ENCODE measurements at regions not wholly inside any gene's neighbourhood (a gene's known extent, or its start where the extent isn't known, plus 50 kb on each side); places are given as distances from the start of the nearest gene placed in this dataset.

DNA sequence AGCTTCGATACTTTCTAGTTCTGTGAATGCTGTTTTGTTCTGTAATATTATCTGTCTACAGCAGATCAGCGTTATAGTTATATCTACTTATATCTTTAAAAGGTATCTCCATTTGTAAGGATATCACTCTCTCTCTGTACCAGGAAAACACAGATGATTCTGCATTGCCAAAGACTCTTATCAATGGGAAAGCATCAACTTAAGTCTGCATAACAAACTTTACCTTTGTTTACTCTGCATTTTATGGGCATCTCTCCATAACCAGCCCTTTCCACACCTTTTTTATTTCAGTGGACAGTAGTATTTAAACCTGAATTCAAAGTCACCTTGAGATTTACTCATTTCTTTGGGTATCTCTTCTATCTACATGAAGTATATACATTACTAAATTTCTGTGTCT is 238.7 kb upstream of the GRM7 start:
- DNase-seq = no peak
- WGBS, 5 donors = 38 to 90% (median 83%) methylated on average over 2 of the region's 2 CpGs

DNA sequence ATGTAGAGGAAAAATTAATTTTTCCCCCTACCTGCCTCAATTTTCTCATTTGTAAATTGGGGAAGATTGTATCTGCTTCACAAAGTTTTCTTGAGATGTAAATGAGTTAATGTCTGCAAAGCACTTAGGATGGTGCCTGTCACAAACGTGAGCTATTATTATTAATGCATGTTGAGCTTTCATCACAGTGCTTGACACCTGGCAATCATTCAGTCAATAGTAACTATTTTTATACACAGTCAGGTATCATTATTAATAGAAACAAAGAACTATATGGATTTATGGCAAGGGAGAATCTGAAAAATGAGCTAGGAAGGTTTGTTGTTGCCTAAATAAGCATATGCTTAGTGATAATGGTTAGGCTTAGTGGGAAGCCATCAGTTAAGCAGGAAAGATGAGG is 238.2 kb upstream of the GRM7 start:
- Histone ChIP-seq H3K4me1 (no peaks in the 10 kb centered on the region), H3K27me3 (replicated peaks in 1 of 7) (no peaks in the 10 kb centered on the region), H3K9me3 (no peaks in the 10 kb centered on the region), H3K36me3 (no peaks in the 10 kb centered on the region), H3K27ac (no peak overlapping the region), H3K4me3 (no peak overlapping the region)
- intact Hi-C loops (cut with DNase I; ENCODE audit: low total_unique reads) = no loop called here
- TF ChIP-seq, protein P1, sequence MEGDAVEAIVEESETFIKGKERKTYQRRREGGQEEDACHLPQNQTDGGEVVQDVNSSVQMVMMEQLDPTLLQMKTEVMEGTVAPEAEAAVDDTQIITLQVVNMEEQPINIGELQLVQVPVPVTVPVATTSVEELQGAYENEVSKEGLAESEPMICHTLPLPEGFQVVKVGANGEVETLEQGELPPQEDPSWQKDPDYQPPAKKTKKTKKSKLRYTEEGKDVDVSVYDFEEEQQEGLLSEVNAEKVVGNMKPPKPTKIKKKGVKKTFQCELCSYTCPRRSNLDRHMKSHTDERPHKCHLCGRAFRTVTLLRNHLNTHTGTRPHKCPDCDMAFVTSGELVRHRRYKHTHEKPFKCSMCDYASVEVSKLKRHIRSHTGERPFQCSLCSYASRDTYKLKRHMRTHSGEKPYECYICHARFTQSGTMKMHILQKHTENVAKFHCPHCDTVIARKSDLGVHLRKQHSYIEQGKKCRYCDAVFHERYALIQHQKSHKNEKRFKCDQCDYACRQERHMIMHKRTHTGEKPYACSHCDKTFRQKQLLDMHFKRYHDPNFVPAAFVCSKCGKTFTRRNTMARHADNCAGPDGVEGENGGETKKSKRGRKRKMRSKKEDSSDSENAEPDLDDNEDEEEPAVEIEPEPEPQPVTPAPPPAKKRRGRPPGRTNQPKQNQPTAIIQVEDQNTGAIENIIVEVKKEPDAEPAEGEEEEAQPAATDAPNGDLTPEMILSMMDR (IDR thresholded peaks at IDR 0.05 in 8 of 11, conservative IDR thresholded peaks at IDR 0.05 in 3 of 11) = no peak
- TF ChIP-seq POLR2AphosphoS5 (IDR thresholded peaks at IDR 0.05) (no peak), POLR2A (IDR thresholded peaks at IDR 0.05) (no peak)
- no peak for DNase-seq
- 66 to 86% (median 74%) methylated on average over 1 of the region's 1 CpG for WGBS, 5 donors

More for the DNA sequence above, 238.7 kb upstream of the GRM7 start:
- intact Hi-C loops (cut with DNase I; ENCODE audit: low total_unique reads) = no loop called here
- Histone ChIP-seq H3K27ac (no peak overlapping the region), H3K4me1 (no peaks in the 10 kb centered on the region), H3K36me3 (no peaks in the 10 kb centered on the region), H3K9me3 (no peaks in the 10 kb centered on the region), H3K4me3 (no peak overlapping the region), H3K27me3 (replicated peaks in 1 of 7) (no peaks in the 10 kb centered on the region)
- no peak for TF ChIP-seq POLR2A (IDR thresholded peaks at IDR 0.05)

DNA sequence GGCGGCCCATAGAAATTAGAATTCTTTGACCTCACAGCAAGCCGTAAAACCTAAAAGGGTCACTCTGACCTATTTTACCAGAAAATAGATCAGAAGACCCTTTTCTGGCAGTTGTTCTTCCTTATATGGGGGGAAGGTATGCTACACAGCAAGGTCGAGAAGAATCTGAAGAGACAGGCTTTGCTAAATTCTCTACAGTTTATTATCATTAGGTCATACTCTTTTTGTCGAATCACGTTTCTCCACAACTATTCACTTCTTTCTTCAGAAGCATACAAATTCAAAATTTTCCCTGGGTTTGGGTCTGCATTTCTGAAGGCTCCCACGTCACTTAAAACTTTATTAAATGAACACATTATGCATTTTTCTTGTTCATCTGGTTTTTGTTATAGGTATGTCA is 229.5 kb upstream of the GRM7 start:
- Histone ChIP-seq H3K27me3 (replicated peaks in 1 of 7) (no peaks in the 10 kb centered on the region), H3K27ac (no peak overlapping the region), H3K9me3 (no peaks in the 10 kb centered on the region), H3K4me3 (no peak overlapping the region), H3K4me1 (no peaks in the 10 kb centered on the region), H3K36me3 (no peaks in the 10 kb centered on the region)
- no peak for DNase-seq
- intact Hi-C loops (cut with DNase I; ENCODE audit: low total_unique reads) = no loop called here
- TF ChIP-seq, protein P1 (IDR thresholded peaks at IDR 0.05 in 8 of 11, conservative IDR thresholded peaks at IDR 0.05 in 3 of 11) = no peak
- TF ChIP-seq POLR2A (IDR thresholded peaks at IDR 0.05) (no peak), POLR2AphosphoS5 (IDR thresholded peaks at IDR 0.05) (no peak)
- 69 to 86% (median 79%) methylated on average over 6 of the region's 6 CpGs for WGBS, 5 donors

DNA sequence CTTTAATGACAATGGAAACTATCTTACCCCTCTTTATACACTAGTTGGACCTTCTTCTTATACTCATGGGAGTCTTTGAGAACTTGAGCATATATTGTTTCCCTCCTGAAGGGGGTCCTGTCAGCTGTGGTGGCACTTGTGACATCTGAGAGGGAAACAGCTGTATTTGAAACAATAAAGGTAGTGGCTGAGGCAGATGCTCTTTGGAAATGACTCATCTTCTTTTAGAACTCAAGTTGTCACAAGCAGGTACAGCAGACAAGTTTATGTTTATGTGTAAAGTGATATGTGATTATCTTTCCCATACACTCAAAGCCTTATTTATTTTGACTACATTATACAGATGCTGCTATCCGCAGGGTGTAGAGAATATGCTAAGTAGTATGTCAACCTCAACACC is 220.0 kb upstream of the GRM7 start:
- no peaks in the 10 kb centered on the region for H3K27me3 ChIP-seq (replicated peaks in 1 of 7)
- WGBS, 5 donors = 78 to 97% (median 92%) methylated on average over 1 of the region's 1 CpG
- TF ChIP-seq POLR2AphosphoS5 (IDR thresholded peaks at IDR 0.05) (no peak), POLR2A (IDR thresholded peaks at IDR 0.05) (no peak)
- TF ChIP-seq, protein P1 (IDR thresholded peaks at IDR 0.05 in 8 of 11, conservative IDR thresholded peaks at IDR 0.05 in 3 of 11) = no peak
- intact Hi-C loops (cut with DNase I; ENCODE audit: low total_unique reads) = no loop called here
- no peak overlapping the region for H3K27ac ChIP-seq
- peaks cover 0 to 22% (median 5%) of the 10 kb centered on the region in 8 donors for H3K9me3 ChIP-seq
- H3K36me3 ChIP-seq = no peaks in the 10 kb centered on the region
- no peaks in the 10 kb centered on the region for H3K4me1 ChIP-seq
- no peak overlapping the region for H3K4me3 ChIP-seq
- no peak for DNase-seq

Data from spleen (tissue), 11 donors.